SK-N-DZ (cell line): ENCODE measurements at regions not wholly inside any gene's neighbourhood (a gene's known extent, or its start where the extent isn't known, plus 50 kb on each side); places are given as distances from the start of the nearest gene placed in this dataset.
"Not testable (repeated sequence)": the region's sequence is repeated elsewhere in the genome, so short reads cannot be mapped to it uniquely, and the experiment has no call there.

Experiments used
- DNase-seq: peaks from one replicate; pipeline ENCODE4 v3.0.0-alpha.2; 2015; ENCODE audit warnings: low spot score

DNA sequence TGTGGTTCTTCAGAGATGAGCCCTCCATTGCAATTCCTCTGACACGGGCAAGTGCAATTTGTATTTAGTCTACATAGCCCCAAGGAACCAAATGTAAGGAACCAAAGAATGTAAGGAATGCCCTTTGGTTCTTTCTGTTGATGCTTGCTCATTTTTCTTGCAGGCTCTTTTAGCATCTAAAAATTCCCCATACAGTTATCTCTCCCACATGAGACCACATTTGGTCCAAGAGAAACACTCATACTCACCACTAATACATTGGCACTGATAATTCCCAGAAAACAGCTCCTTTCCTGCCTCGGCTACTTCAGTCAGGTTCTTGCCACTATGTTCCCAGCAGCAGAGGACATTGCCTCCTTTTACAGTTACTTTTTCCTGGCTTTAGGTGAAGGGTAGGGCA lies 332.6 kb downstream of the AEBP2 start:
- no peak for DNase-seq

DNA sequence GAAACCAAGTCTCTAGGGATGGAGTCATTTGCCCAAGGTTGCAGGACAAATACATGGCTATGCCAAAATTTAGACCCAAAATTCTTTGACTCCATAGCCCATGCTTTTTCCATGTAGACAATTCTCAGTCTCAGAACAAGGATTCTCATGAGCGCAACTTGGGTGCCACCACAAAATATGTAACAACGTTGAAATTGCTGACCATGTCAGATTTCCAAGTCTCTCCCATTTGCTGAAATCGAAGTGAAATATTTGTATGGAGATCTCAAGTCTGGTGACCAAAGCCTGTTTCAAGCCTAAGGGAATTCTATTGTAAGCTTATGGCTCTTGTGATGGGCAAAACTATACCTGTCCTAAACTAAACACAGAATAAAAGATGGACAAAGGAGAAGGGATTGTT lies 333.5 kb downstream of the AEBP2 start:
- DNase-seq, result no peak

DNA sequence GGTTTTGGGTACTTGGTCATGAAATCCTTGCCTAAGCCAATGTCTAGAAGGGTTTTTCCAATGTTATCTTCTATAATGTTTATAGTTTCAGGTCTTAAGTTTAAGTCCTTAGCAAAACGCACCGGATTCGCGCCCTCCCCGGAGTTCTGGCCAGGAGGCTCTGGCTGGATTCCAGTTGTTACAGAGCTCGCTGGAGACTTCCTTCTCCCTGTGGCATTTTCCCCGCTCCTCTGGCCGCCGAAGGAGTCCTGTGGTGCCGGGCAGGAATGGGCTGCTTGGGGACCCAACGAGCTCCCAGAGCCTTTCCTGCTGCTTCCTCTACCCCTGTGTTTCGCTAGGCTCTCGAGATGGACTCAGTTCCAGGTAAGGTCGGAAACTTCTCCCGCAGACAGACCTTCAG lies 335.9 kb downstream of the AEBP2 start:
- no peak for DNase-seq

DNA sequence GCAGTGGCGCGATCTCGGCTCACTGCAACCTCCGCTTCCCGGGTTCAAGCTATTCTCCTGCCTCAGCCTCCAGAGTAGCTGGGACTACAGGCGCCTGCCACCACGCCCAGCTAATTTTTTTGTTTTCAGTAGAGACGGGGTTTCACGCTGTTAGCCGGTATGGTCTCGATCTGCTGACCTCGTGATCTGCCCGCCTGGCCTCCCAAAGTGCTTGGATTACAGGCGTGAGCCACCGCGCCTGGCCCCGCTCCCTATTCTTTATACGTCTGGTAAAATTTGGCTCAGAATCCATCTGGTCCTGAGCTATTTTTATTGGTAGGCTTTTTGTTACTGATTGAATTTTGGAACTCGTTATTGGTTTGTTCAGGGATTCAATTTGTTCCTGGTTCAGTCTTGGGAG lies 336.7 kb downstream of the AEBP2 start:
- DNase-seq, result not testable (repeated sequence)

DNA sequence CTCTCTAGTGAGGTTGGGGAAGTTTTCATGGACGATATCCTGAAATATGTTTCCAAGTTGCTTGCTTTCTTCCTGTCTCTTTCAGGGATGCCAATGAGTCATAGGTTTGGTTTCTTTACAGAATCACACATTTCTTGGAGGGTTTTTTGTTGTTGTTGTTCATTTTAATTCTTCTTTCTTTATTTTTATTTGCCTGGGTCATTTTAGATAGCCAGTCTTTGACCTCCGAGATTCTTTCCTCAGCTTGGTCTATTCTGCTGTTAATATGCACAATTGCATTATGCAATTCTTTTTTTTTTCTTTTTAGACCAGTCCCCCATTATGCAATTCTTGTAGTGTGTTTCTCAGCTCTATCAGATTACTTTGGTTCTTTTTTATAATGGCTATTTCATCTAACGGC lies 338.9 kb downstream of the AEBP2 start:
- DNase-seq, result no peak

DNA sequence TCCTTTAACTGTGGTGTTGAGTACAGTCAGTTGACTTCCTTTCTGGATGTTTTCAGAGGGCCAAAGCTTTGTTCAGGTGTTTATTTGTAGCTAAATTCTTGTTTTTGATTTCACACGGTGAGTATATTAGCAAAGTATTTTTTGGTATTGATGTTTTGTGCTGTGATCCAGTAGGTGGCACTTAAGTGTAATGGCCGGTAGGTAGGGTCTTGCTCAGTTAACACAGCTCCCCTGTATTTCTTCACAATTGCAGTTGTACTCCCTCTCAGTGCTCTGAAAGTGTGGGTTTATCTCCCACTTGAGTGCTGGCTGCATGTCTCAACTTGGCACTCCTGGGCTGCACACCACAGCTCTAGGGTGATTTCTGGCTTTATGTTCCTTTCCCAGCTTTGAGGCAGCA lies 339.5 kb downstream of the AEBP2 start:
- DNase-seq, result no peak

DNA sequence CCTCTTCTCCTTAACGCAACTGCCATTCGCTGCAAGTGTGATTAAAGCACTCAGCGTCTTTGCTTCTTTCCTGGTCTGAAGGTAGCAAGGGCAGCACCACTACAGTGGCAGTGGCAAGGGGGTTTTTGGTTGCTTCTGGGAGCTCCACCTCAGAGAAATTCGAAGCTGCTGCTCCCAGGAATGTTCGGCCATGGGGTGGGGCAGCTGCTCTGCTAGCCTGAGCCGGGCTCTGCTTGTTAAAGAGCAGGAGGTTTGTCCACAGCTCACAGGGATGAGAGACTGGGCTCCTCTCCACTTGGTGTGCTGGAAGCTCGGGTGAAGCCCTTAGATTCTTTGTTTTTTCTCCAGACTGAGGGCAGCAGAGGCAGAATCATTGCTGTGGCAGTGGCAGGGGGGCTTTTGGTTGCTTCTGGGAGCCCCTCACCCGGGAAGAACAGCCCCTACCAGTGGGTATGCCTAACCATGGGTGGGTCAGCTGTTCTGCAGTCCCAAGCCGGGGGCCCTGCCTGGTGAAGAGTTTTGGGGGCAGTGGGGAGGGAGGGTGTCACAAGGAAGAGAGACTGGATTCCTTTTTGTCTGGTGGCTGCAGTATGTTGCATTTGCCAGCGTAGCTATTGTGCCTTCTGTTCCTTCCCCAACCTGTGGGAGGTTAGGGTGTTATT lies 340.2 kb downstream of the AEBP2 start:
- no peak for DNase-seq

DNA sequence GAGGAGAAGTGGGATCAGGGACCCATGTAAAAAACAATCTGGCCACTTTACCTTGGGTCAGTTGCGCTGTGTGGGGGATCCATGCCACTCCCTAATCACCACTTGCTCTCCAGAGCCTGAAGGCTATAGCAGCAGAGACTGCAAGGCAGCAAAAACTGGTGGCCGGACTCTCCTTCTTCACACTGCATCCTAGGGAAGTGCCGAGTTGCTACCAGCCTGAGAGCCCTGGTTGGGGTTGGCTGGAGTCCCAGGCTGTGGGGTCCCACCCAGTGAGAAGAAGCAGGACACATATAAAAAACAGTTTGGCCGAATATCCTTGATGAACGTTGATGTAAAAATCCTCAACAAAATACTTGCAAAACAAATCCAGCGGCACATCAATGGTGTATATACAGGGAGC lies 341.2 kb downstream of the AEBP2 start:
- no peak for DNase-seq

DNA sequence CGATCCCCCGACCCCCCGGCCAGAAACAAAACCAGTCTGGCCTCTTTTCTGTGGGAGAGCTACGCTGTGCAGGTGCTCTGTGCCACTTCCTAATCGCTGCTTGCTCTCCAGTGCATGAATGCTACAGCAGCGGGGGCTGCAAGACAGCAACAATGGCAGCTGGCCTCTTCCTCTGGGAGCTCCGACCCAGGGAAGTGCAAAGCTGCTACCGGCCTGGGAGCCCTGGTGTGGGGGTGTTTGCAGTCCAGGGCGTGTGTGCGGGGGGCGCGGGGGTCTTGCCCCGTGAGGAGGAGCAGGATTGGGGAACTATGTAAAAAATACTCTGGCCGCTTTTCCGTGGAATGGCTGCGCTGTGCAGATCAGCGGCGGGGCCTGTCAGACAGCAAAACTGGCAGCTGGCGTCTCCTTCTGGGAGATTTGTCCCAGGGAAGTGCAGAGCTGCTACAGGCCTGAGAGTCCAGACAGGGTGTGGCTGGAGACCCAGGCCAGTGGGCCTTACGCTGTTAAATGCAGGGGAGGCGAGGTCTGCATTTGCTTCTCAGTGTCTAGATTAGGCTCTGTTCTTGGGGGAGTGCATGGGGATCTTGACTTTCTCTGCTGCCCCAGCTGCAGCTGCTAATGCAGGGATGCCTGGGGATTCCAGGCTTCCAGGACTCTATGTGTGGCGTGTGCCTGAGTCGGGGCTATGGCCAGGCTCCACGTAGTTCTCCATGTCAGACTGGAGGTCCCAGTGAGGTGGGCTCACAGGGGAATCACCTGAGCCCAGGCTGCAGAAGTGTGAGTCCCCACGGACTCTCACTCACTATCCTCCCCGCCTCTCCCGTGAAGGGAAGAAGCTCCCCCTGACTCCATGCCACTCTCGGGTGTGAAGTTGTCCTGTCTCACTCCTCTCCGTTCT lies 344.5 kb downstream of the AEBP2 start:
- peak; percentile 89 for DNase-seq

DNA sequence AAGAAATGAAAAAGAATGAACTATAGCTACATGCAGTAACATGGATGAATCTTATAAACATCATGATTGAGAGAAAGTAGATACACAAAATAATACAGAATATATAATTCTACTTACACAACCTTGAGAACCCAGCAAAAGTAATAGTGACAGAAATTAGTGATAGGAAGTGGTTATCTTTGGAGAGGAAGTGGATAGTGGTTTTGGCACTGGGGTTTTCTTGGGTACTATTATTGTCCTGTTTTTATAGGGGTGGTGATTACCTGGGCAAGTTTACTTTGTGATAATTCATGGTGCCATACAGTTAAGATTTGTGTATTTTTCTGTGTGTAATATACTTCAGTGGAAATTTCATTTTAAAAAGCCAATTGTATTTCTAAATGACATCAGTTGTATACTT lies 352.7 kb downstream of the AEBP2 start:
- no peak for DNase-seq

DNA sequence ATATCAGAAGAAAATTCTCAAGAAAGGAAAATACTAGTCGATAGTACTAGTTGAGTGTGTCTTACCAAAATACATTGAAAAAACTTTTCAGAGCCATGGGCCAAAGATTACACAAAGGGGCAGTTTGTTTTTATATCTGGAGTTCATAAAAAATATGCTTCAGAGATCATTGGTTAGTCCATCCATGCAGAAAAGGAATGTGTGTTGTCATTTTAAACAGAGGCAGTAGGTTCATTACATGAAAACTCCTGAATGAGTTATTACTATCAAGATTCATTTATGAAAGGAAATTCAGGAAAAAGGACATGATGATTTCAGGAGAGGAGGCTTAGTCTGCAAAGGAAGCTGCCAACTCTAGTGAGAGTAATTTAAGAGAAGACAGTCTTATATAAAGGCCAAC lies 354.8 kb downstream of the AEBP2 start:
- no peak for DNase-seq

DNA sequence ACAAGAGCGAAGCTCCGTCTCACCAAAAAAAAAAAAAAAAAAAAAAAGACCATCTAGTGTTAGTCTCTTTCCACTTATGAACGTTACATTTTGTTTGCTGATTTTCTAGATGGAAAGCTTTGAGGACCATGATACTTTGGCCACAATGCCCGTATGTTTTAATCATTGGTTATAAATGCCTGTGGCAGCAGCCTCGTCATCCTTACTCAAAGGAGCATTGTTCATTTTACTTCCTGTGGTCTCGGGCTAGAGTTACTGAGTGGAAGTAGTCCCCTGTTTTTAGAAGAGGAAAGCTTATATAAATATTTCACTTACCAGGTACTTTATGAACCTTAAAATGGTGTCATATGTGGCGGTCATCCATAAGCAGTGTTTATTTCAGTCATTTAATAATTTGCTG lies 359.9 kb downstream of the AEBP2 start:
- no peak for DNase-seq

DNA sequence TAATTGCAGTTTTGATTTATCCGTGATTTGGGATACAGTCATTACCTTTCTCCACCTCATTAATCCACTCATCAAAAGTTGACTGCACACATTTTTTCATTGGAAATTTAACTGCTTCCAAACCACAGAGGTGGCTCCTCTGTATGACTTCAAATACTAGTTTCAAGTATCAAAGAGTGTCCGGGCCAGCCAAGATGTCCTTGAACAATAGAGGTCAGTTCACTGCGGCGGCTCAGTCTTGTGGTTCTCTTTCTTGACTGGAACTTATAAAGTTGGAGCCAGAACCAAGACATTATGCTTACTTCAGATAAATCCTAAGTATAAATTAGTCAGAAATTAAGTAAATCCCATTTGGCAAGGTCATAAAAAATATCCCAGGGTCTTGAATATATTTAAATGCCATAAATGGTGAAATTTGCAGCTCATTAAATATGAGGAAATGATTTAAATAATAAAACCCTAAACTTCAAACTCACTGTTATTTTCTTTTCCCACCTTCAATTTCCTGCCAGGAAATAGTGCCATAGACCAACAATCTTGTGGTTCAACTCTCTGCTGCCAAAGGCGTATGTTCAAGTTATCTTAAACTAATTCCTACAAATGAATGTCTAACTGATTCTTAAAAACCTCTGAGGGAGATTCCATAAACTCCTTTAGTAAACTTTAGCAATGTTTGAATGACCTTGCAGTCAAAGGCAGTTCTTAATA lies 360.8 kb downstream of the AEBP2 start:
- no peak for DNase-seq

DNA sequence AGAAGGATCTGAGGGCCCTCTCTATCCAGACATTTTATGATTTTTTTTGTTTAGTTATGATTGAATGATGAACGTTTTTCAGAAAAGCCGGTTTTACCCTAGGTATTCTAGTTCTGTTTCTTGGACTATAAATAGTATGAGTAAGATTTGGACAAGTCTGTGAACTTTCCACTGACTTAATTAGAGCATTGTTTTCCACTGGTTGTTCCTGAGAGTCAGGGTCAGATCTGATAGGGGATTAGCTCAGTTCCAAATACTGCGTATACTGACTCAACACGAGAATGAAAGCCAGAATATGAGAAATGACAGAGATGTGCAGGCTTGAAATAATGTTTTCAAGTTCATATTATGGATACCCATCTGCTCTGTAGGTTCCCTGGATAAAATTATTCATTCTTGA lies 361.6 kb downstream of the AEBP2 start:
- no peak for DNase-seq

DNA sequence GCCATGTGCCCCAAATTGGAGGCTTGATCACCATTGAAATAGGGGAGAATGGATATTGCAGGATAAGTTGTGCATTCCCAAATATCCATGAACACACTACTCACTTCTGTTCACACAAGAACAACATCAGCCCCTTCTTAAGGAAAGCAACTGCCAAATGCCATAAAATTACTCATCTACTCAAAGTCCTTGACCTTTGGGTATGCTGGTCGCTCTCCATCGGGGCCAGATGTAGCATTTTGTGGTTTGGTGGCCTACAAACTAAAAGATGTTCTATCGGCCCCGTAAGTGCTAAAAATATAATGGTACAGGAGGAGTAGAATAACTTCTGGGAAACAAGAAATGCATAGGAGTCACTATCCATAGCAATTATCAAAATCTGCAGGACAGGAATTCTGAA lies 362.6 kb downstream of the AEBP2 start:
- DNase-seq, result no peak

DNA sequence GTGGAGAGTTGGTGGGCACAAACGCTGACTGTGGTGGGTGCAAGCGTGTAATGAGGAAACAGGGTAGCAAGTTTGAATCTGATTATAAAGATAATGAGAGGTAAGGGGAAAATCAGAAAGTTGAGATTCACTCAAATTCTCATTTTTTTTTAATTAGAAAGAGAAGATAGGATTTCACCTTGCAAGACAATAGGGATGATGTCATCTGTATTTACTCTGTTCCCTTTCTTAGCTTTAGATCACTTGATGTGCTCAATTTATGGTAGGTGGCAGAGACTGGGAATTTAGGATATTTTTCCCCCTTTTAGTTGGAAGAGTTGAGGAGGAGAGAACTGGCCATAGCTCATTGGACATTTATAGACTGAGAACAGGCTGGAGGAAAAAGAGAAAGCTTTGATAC lies 363.6 kb downstream of the AEBP2 start:
- no peak for DNase-seq

DNA sequence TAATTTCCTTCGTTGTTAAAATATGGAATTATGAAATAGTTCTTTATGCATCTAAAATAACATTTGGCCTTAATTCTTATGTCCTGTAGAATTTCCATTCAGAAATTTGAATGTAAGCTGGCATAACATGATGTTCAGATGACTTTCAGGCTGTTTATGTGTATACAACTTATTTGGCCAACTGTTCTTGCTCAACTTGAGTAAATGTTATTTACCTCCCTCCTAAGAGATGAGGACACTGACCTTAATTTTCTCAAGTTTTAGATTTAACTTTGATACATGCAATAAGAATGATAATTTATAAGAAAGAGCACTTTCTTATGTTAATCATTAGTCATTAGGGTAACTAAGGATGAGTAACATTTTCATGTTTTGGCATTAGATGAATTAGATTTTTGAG lies 365.4 kb downstream of the AEBP2 start:
- DNase-seq, result no peak

DNA sequence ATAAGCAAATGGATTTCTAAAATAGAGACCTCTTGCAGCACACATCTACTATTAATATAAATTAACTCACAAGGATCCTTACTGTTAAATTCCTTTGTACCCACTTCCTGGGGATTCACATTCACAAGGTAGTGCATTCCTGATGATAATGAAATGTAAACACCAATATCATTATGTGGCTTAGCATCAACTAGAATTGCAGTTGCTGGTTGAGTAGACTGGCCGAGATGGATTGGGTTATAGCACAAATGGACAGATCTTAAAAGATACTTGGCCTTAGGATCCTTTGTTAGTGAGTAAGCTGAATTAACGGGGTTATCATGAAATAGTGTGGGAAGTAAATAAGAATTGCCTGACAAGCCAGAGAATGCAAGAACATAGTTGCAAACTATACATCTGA lies 369.1 kb downstream of the AEBP2 start:
- no peak for DNase-seq

DNA sequence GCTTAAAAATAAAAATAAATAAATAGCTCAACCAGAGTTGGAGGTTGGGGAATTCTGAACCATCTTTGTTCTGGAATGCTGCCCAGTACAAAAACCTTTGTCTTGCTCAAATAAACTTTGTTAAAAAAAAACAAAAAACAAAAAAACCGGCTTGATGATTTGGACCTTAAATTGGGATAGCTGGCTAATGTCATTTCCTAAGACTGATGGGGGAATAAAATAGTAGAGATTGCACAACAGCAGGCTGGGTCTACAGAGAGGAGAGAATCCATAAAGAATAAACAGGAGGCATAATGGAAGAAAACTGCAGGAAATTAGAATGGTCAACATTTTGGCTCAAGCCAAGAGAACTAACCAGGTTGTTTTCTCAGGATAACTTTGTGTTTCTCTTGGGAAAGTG lies 370.9 kb downstream of the AEBP2 start:
- DNase-seq, result no peak

DNA sequence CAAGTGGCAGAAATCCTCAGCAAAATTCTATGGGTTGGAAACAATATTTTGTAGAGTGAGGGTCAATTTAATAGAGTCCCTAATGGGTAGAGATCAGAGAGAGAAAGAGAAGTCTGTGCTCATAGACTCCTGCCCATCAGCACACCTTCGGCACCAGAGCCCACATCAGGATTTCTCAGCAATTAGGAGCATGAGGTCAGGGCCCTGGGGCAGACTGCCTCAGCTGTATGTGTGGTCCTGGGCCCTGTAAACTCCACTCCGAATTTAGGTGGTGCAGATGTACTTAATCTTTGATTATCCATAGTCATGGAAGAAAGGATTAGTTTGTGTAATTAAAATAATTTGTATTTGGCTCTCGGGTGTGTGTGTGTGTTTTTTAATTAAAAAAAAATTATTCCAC lies 372.6 kb downstream of the AEBP2 start:
- no peak for DNase-seq

DNA sequence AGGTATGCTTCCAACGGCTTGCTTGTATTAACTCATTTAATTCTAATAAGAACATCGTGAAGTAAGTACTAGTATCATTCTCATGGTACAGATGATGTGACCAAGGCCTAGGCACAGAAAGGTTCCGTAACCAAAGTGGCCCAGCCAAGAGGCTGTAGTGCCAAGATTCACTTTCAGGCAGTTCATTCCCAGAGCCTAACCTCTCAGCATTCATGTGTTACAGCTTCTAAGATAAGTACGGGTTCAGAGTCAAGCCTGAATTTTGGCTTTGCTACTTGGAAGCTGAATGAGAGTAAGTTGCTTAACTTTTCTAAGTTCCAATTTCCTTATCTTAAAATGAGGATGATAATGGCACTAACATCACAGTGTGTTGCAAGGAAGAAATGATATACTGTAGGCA lies 379.9 kb downstream of the AEBP2 start:
- no peak for DNase-seq

DNA sequence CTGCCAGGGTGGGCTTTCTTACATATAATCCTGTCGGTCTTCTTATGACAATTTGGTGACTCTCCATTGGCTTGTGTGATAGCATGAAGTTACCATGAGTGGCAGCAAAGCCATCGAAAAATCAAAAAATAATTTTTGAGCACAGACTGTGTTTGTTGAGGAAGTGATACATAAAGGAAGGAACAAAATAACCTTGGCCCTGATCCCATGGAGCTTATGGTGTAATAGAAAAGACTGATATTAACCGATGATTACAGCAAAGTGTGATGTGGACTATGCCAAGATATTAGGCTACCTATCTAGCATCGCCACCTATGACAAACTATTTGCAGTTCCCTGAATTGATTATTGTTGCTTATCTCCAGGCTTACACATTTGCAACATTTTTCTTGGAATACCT lies 383.2 kb downstream of the AEBP2 start:
- DNase-seq, result no peak

DNA sequence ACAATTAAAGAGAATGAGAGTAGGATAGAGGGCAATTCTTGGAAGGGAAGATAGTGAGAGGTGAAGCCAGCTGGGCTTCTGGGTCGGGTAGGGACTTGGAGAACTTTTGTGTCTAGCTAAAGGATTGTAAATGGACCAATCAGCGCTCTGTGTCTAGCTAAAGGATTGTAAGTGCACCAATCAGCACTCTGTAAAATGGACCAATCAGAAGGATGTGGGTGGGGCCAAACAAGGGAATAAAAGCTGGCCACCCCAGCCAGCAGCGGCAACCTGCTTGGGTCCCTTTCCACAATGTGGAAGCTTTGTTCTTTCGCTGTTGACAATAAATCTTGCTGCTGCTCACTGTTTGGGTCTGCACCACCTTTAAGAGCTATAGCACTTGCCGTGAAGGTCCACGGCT lies 384.0 kb downstream of the AEBP2 start:
- not testable (repeated sequence) for DNase-seq
